ENCODE measurements at regions not wholly inside any gene's neighbourhood (a gene's known extent, or its start where the extent isn't known, plus 50 kb on each side); places are given as distances from the start of the nearest gene placed in this dataset.

DNA sequence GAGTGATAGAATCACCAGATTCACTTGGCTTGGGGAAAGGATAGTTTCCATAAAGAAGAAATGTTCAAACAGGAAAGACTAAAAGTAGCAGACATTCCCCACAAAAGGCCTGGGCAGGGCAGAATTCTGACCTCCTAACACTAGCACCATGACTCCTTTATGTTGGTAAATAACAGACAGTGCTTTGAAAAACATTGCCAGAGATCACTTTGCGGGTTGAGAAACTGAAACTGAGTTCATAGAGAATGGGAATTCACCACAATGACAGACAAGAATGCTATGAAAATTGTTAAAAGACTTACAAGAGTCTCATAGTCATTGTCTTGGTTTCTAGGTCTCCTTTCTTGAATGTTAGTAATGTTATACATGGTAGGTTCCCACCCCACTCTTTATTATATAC is 172.5 kb upstream of the GLRA1 start (continued):
- TF ChIP-seq ZIC2 (tag by site-specific recombination; IDR thresholded peaks at IDR 0.05), result no peak
- TF ChIP-seq ZNF112 (tag by site-specific recombination; IDR thresholded peaks at IDR 0.05), result no peak
- TF ChIP-seq ZBTB1 (tag by site-specific recombination; IDR thresholded peaks at IDR 0.05), result no peak
- TF ChIP-seq BCL11A (tag by site-specific recombination; IDR thresholded peaks at IDR 0.05; ENCODE audit: low read depth), result no peak
- no peak for TF ChIP-seq ZNF423 (tag by site-specific recombination; IDR thresholded peaks at IDR 0.05)

GRCh38 chr5:152094716-152095115 is 170.1 kb upstream of the GLRA1 start:
- CTCF ChIA-PET, result no interaction called here
- Histone ChIP-seq H3K27ac (ENCODE audit: extremely low read depth, low read depth, low read length) (no peak overlapping the region), H3K4me3 (ENCODE audit: low read depth, low read length) (no peak overlapping the region), H3K36me3 (ENCODE audit: control insufficient read depth in 2 of 2, insufficient read depth in 1 of 2, low read length in 2 of 2) (no peaks in the 10 kb centered on the region), H3K9me3 (ENCODE audit: control insufficient read depth, insufficient read depth, low read depth, low read length) (no peaks in the 10 kb centered on the region), H3K4me1 (ENCODE audit: control insufficient read depth, insufficient read depth, low read length) (no peaks in the 10 kb centered on the region)
- TF ChIP-seq ZNF626 (tag by site-specific recombination; IDR thresholded peaks at IDR 0.05) (no peak), ZNF792 (tag by site-specific recombination; IDR thresholded peaks at IDR 0.05) (no peak), ZBTB17 (tag by site-specific recombination; IDR thresholded peaks at IDR 0.05) (no peak), ZNF354C (tag by site-specific recombination; IDR thresholded peaks at IDR 0.05; ENCODE audit: borderline replicate concordance, low read depth) (no peak), ZNF292 (tag by site-specific recombination; IDR thresholded peaks at IDR 0.05; ENCODE audit: borderline replicate concordance, low read depth) (no peak), ZBTB8A (tag by site-specific recombination; IDR thresholded peaks at IDR 0.05) (no peak), ZBTB20 (tag by site-specific recombination; IDR thresholded peaks at IDR 0.05) (no peak), ZNF785 (tag by site-specific recombination; IDR thresholded peaks at IDR 0.05) (no peak), ZNF23 (tag by site-specific recombination; IDR thresholded peaks at IDR 0.05; ENCODE audit: borderline replicate concordance) (no peak), HOXD13 (CRISPR knock-in tag; IDR thresholded peaks at IDR 0.05; ENCODE audit: borderline replicate concordance) (no peak), ZXDB (tag by site-specific recombination; IDR thresholded peaks at IDR 0.05) (no peak), ZNF843 (tag by site-specific recombination; IDR thresholded peaks at IDR 0.05) (no peak), TRIM28 (IDR thresholded peaks at IDR 0.05; ENCODE audit: borderline replicate concordance, low read length) (no peak), PRDM10 (tag by site-specific recombination; IDR thresholded peaks at IDR 0.05) (no peak)
- TF ChIP-seq, protein P1, sequence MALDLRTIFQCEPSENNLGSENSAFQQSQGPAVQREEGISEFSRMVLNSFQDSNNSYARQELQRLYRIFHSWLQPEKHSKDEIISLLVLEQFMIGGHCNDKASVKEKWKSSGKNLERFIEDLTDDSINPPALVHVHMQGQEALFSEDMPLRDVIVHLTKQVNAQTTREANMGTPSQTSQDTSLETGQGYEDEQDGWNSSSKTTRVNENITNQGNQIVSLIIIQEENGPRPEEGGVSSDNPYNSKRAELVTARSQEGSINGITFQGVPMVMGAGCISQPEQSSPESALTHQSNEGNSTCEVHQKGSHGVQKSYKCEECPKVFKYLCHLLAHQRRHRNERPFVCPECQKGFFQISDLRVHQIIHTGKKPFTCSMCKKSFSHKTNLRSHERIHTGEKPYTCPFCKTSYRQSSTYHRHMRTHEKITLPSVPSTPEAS (tag by site-specific recombination; IDR thresholded peaks at IDR 0.05), result no peak
- POLR2A ChIA-PET, result interaction anchor here (0.8 kb wide), 1 partner anchor 32 kb away, joined by 4 read pairs; no protein-coding TSS in a partner anchor

- H3K36me3 ChIP-seq (ENCODE audit: control insufficient read depth in 2 of 2, insufficient read depth in 1 of 2, low read length in 2 of 2), result no peaks in the 10 kb centered on the region
- no peaks in the 10 kb centered on the region for H3K4me1 ChIP-seq (ENCODE audit: control insufficient read depth, insufficient read depth, low read length)
- H3K9me3 ChIP-seq (ENCODE audit: control insufficient read depth, insufficient read depth, low read depth, low read length), result no peaks in the 10 kb centered on the region
- TF ChIP-seq ZNF280C (tag by site-specific recombination; IDR thresholded peaks at IDR 0.05) (no peak), ZNF791 (tag by site-specific recombination; IDR thresholded peaks at IDR 0.05) (no peak), ZNF843 (tag by site-specific recombination; IDR thresholded peaks at IDR 0.05) (no peak), HOXA7 (CRISPR knock-in tag; IDR thresholded peaks at IDR 0.05; ENCODE audit: borderline replicate concordance) (no peak), ZNF600 (tag by site-specific recombination; IDR thresholded peaks at IDR 0.05) (no peak)
- ChIA-PET POLR2A (no interaction called here), CTCF (no interaction called here)
- no peak overlapping the region for H3K4me3 ChIP-seq (ENCODE audit: low read depth, low read length)
- no peak overlapping the region for H3K27ac ChIP-seq (ENCODE audit: extremely low read depth, low read depth, low read length)
Measured at GRCh38 chr5:152094060-152094459, 169.4 kb upstream of the GLRA1 start.
